GM12878 (cell line): ENCODE measurements at regions not wholly inside any gene's neighbourhood (a gene's known extent, or its start where the extent isn't known, plus 50 kb on each side); places are given as distances from the start of the nearest gene placed in this dataset.

Experiments used
- ATAC-seq: fragments of 200-7000 bp; cut with Tn5 transposase; 3 replicates; pipeline ENCODE4 v1.9.1; 2020; ENCODE audit warnings: mild to moderate bottlenecking, moderate library complexity
- BruUV-seq: library from RNA; stranded (reverse); fragments of 400-500 nt; replicated peaks from 2 replicates; lab custom pipeline; 2021; lab: Mats Ljungman, UMichigan
- CTCF ChIA-PET: fragments of 300-600 bp; sonication (Branson Sonifier 250); formaldehyde crosslinking; extraction: SDS; loops from one replicate; lab custom pipeline; 2021; ENCODE audit warnings: inconsistent platforms; lab: Yijun Ruan, JAX
- POLR2A ChIA-PET: fragments of 350-600 bp; formaldehyde crosslinking; extraction: SDS; loops from one replicate; lab custom pipeline; 2021; ENCODE audit warnings: inconsistent platforms; lab: Charles Lee
- RAD21 ChIA-PET: fragments of 300-600 bp; sonication (Branson Sonifier 250); formaldehyde crosslinking; loops from one replicate; lab custom pipeline; 2023; ENCODE audit warnings: antibody characterized with exemption; ENCODE audit not compliant: unreplicated experiment; lab: Charles Lee
- SMC1A ChIA-PET: fragments of 300-600 bp; sonication (Branson Sonifier 250); formaldehyde crosslinking; loops from one replicate; lab custom pipeline; 2023; ENCODE audit not compliant: unreplicated experiment, uncharacterized antibody; lab: Charles Lee
- DNase-seq: peaks from one replicate; pipeline ENCODE4 v3.0.0-alpha.2; 2011; ENCODE audit warnings: low read depth, low spot score
- FAIRE-seq: peaks from 3 replicates; lab custom pipeline; 2011; peaks lifted over from hg19 to GRCh38; lab: Jason Lieb, UNC
- H2AFZ ChIP-seq: 2 replicates; pipeline ENCODE4 v1.6.0; 2011; ENCODE audit warnings: low read depth, low read length, control low read depth; ENCODE audit not compliant: control insufficient read depth
- H3K27ac ChIP-seq: 2 replicates; pipeline ENCODE4 v1.5.1; 2011; ENCODE audit warnings: control low read depth; ENCODE audit not compliant: control insufficient read depth, insufficient read depth
- H3K27me3 ChIP-seq, 2 experiments: replicated peaks in 1 of 2; 2 replicates each; pipeline versions ENCODE4 v1.6.0 to v1.6.1; 2011; ENCODE audit warnings: low read length in 1 of 2; ENCODE audit not compliant: control insufficient read depth in 2 of 2, insufficient read depth in 2 of 2
- H3K36me3 ChIP-seq, 2 experiments: 2 replicates each; pipeline ENCODE4 v1.5.1; 2011; ENCODE audit warnings: low read length in 1 of 2; ENCODE audit not compliant: control insufficient read depth in 2 of 2, insufficient read depth in 2 of 2
- H3K4me1 ChIP-seq: 2 replicates; pipeline ENCODE4 v1.6.1; 2011; ENCODE audit warnings: mild to moderate bottlenecking, low read length, moderate library complexity, mixed read lengths; ENCODE audit not compliant: control insufficient read depth, insufficient read depth
- H3K4me2 ChIP-seq: 2 replicates; pipeline ENCODE4 v1.6.0; 2011; ENCODE audit warnings: control low read depth; ENCODE audit not compliant: control insufficient read depth, insufficient read depth
- H3K4me3 ChIP-seq: fragments of 200-600 bp; sonication (generic); 2 replicates; pipeline ENCODE4 v1.5.1; 2016
- H3K79me2 ChIP-seq: 2 replicates; pipeline ENCODE4 v1.6.0; 2011; ENCODE audit warnings: low read length; ENCODE audit not compliant: control insufficient read depth, insufficient read depth
- H3K9ac ChIP-seq: 2 replicates; pipeline ENCODE4 v1.8.0; 2011; ENCODE audit warnings: low read length, control low read depth, mixed read lengths; ENCODE audit not compliant: control insufficient read depth, insufficient read depth
- H3K9me3 ChIP-seq: replicated peaks from 3 replicates; pipeline ENCODE4 v1.5.1; 2011; ENCODE audit warnings: mild to moderate bottlenecking, low read length; ENCODE audit not compliant: control insufficient read depth, insufficient read depth
- H4K20me1 ChIP-seq: 2 replicates; pipeline ENCODE4 v1.6.0; 2011; ENCODE audit not compliant: control insufficient read depth, insufficient read depth
- CEBPB ChIP-seq, 2 experiments: fragments of 150-350 bp in 1 of 2; IDR thresholded peaks; 2 replicates each; pipeline ENCODE4 v1.6.1; 2012 to 2014; ENCODE audit warnings: low read depth in 2 of 2, low read length in 2 of 2, borderline replicate concordance in 1 of 2, inconsistent platforms in 1 of 2
- CHD1 ChIP-seq: IDR thresholded peaks from 2 replicates; pipeline ENCODE4 v1.6.1; 2012; ENCODE audit warnings: low read depth, low read length, improper control_type of control experiment
- CHD4 ChIP-seq: fragments of 200-600 bp; sonication (generic); IDR thresholded peaks from 2 replicates; pipeline ENCODE4 v1.6.1; 2016; ENCODE audit warnings: mild to moderate bottlenecking
- DPF2 ChIP-seq: fragments of 450-650 bp; IDR thresholded peaks from 2 replicates; pipeline ENCODE4 v1.6.1; 2017; ENCODE audit warnings: mild to moderate bottlenecking
- HDGF ChIP-seq: fragments of 450-650 bp; IDR thresholded peaks from 2 replicates; pipeline ENCODE4 v1.6.1; 2016; ENCODE audit warnings: antibody characterized with exemption
- MXI1 ChIP-seq: fragments of 150-350 bp; IDR thresholded peaks from 2 replicates; pipeline ENCODE4 v1.6.1; 2011; ENCODE audit warnings: low read depth, mild to moderate bottlenecking, inconsistent platforms, low read length, improper control_type of control experiment
- NBN ChIP-seq: fragments of 450-650 bp; IDR thresholded peaks from 2 replicates; pipeline ENCODE4 v1.6.1; 2016
- NR2C1 ChIP-seq: fragments of 450-650 bp; IDR thresholded peaks from 2 replicates; pipeline ENCODE4 v1.6.1; 2017; ENCODE audit warnings: antibody characterized with exemption, mild to moderate bottlenecking, moderate library complexity
- SUPT20H ChIP-seq: IDR thresholded peaks from 2 replicates; pipeline ENCODE4 v1.6.1; 2011; ENCODE audit warnings: low read depth, mild to moderate bottlenecking, low read length, moderate library complexity, borderline replicate concordance; ENCODE audit not compliant: control insufficient read depth
- TBL1XR1 ChIP-seq: IDR thresholded peaks from 2 replicates; pipeline ENCODE4 v1.6.1; 2012; ENCODE audit warnings: low read depth, low read length, improper control_type of control experiment
- TCF12 ChIP-seq: IDR thresholded peaks from 2 replicates; pipeline ENCODE4 v1.6.1; 2011; ENCODE audit warnings: low read depth, mild to moderate bottlenecking, low read length
- WRNIP1 ChIP-seq: IDR thresholded peaks from 2 replicates; pipeline ENCODE4 v1.6.1; 2011; ENCODE audit warnings: low read depth, low read length, improper control_type of control experiment, borderline replicate concordance
- YY1 ChIP-seq: IDR thresholded peaks from 2 replicates; pipeline ENCODE4 v1.6.1; 2011; ENCODE audit warnings: low read depth, mild to moderate bottlenecking, low read length
- ZNF24 ChIP-seq: fragments of 450-650 bp; IDR thresholded peaks from 2 replicates; pipeline ENCODE4 v1.6.1; 2017; ENCODE audit warnings: antibody characterized with exemption, mild to moderate bottlenecking
- WGBS: methylation state at CpG from one replicate; pipeline ENCODE4 v1.1.6; 2016; ENCODE audit warnings: low lambda C conversion rate; ENCODE audit not compliant: insufficient replicate concordance, insufficient coverage; ENCODE audit errors: missing lambda C conversion rate; 5-methylcytosine and 5-hydroxymethylcytosine counted together
- in situ Hi-C: fragments of 300-500 bp; cut with MboI; formaldehyde crosslinking; loops from 9 replicates; pipeline ENCODE4 v1.14.3; 2018; ENCODE audit warnings: mixed read lengths
- intact Hi-C: fragments of 100-400 bp; cut with micrococcal nuclease; formaldehyde crosslinking; loops from one replicate; pipeline ENCODE4 v1.14.2; 2022; ENCODE audit not compliant: unreplicated experiment
- TF ChIP-seq, protein P1 (sequence below): IDR thresholded peaks from 2 replicates; pipeline ENCODE4 v1.6.1; 2012; ENCODE audit warnings: low read depth, low read length, improper control_type of control experiment
- TF ChIP-seq, protein P2 (sequence below): fragments of 150-350 bp; IDR thresholded peaks from 2 replicates; pipeline ENCODE4 v1.6.1; 2016; ENCODE audit warnings: low read depth, low read length

DNA sequence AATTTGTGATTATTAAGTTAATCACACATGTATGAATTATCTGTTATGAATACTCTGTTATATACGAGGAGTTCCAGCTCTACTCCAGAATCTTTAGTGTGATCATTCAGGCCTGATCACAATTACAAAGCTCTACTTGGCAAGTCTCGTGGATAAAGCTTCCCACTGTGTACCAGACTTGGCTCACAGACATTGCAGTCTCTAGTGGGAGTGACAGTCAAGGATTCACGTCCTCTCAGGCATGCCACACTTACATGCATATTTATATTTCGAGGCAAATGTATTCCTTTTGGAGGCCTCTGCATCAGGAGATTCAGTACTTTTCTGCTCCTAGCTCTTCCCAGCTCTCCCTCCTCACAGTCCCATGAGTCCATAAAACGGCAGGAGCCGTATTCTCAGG, 403.4 kb upstream of the CDH7 start:
- POLR2A ChIA-PET, result no interaction called here
- FAIRE-seq (no peak), ATAC-seq (no peak), DNase-seq (no peak)
- Histone ChIP-seq H3K79me2 (no peaks in the 10 kb centered on the region), H3K4me1 (no peaks in the 10 kb centered on the region), H4K20me1 (no peaks in the 10 kb centered on the region), H3K4me2 (no peak overlapping the region), H3K36me3 (no peaks in the 10 kb centered on the region), H3K9ac (no peak overlapping the region), H3K4me3 (no peak overlapping the region), H3K9me3 (no peaks in the 10 kb centered on the region), H2AFZ (no peak overlapping the region), H3K27ac (no peak overlapping the region), H3K27me3 (no peaks in the 10 kb centered on the region)
- TF ChIP-seq YY1, result no peak
- TF ChIP-seq CHD1, result no peak
- TF ChIP-seq MXI1, result no peak
- no peak for TF ChIP-seq TCF12
- TF ChIP-seq DPF2, result no peak
- BruUV-seq, result no TSS peak
- CTCF ChIA-PET, result no interaction called here
- in situ Hi-C loops (no loop called here), intact Hi-C loops (no loop called here)
- WGBS, result 1% methylated on average over 6 of the region's 6 CpGs
- RAD21 ChIA-PET, result no interaction called here
- SMC1A ChIA-PET, result no interaction called here

DNA sequence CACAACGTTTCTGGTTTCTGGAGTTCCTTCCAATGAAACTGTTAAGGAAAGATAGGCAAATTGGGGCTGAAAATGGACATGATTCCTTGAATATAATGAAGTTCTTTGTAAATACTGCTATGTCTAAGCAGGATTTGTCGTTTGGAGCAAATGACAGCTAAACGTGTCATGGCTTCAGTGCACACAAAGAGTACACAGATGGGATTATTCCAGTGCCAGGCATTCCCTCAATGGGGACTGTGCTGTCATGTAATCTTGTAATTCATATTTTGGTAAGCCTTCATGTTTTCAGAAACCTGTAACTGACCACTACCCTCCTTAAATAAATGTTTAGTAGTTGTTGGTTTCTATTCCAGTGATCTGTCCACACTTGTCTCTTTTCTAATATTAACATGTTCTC, 404.7 kb upstream of the CDH7 start:
- ChIA-PET SMC1A (no interaction called here), POLR2A (no interaction called here), RAD21 (no interaction called here), CTCF (no interaction called here)
- intact Hi-C loops (no loop called here), in situ Hi-C loops (no loop called here)
- Histone ChIP-seq H3K4me1 (no peaks in the 10 kb centered on the region), H2AFZ (no peak overlapping the region), H3K27ac (no peak overlapping the region), H3K9me3 (no peaks in the 10 kb centered on the region), H3K4me3 (no peak overlapping the region), H4K20me1 (no peaks in the 10 kb centered on the region), H3K79me2 (no peaks in the 10 kb centered on the region), H3K27me3 (no peaks in the 10 kb centered on the region), H3K4me2 (no peak overlapping the region), H3K36me3 (no peaks in the 10 kb centered on the region), H3K9ac (no peak overlapping the region)
- 3% methylated on average over 3 of the region's 3 CpGs for WGBS
- no peak for ATAC-seq
- no peak for DNase-seq
- BruUV-seq, result no TSS peak
- FAIRE-seq, result no peak
- TF ChIP-seq TBL1XR1, result no peak
- no peak for TF ChIP-seq CEBPB (IDR thresholded peaks at IDR 0.05; ENCODE audit: borderline replicate concordance in 1 of 2, low read depth in 2 of 2, low read length in 2 of 2)
- TF ChIP-seq WRNIP1, result no peak
- no peak for TF ChIP-seq HDGF
- TF ChIP-seq, protein P1, sequence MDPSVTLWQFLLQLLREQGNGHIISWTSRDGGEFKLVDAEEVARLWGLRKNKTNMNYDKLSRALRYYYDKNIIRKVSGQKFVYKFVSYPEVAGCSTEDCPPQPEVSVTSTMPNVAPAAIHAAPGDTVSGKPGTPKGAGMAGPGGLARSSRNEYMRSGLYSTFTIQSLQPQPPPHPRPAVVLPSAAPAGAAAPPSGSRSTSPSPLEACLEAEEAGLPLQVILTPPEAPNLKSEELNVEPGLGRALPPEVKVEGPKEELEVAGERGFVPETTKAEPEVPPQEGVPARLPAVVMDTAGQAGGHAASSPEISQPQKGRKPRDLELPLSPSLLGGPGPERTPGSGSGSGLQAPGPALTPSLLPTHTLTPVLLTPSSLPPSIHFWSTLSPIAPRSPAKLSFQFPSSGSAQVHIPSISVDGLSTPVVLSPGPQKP, result no peak
- no peak for TF ChIP-seq ZNF24
- no peak for TF ChIP-seq NR2C1
- TF ChIP-seq CHD4, result no peak
- no peak for TF ChIP-seq SUPT20H
- TF ChIP-seq NBN, result no peak
- TF ChIP-seq, protein P2, sequence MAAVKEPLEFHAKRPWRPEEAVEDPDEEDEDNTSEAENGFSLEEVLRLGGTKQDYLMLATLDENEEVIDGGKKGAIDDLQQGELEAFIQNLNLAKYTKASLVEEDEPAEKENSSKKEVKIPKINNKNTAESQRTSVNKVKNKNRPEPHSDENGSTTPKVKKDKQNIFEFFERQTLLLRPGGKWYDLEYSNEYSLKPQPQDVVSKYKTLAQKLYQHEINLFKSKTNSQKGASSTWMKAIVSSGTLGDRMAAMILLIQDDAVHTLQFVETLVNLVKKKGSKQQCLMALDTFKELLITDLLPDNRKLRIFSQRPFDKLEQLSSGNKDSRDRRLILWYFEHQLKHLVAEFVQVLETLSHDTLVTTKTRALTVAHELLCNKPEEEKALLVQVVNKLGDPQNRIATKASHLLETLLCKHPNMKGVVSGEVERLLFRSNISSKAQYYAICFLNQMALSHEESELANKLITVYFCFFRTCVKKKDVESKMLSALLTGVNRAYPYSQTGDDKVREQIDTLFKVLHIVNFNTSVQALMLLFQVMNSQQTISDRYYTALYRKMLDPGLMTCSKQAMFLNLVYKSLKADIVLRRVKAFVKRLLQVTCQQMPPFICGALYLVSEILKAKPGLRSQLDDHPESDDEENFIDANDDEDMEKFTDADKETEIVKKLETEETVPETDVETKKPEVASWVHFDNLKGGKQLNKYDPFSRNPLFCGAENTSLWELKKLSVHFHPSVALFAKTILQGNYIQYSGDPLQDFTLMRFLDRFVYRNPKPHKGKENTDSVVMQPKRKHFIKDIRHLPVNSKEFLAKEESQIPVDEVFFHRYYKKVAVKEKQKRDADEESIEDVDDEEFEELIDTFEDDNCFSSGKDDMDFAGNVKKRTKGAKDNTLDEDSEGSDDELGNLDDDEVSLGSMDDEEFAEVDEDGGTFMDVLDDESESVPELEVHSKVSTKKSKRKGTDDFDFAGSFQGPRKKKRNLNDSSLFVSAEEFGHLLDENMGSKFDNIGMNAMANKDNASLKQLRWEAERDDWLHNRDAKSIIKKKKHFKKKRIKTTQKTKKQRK, result no peak
